GM12875 (cell line): ENCODE measurements at regions not wholly inside any gene's neighbourhood (a gene's known extent, or its start where the extent isn't known, plus 50 kb on each side); places are given as distances from the start of the nearest gene placed in this dataset.
"Not testable (repeated sequence)": the region's sequence is repeated elsewhere in the genome, so short reads cannot be mapped to it uniquely, and the experiment has no call there.

Source experiments
- H3K4me3 ChIP-seq: one replicate; pipeline ENCODE4 v1.5.1; 2011; ENCODE audit warnings: low read depth, low read length, control low read depth
- TF ChIP-seq, protein P1 (sequence below): IDR thresholded peaks from 2 replicates; pipeline ENCODE4 v1.5.1; 2011; ENCODE audit warnings: low read depth, mild to moderate bottlenecking, control low read depth, inconsistent platforms, low read length, moderate library complexity, borderline replicate concordance; ENCODE audit not compliant: insufficient read depth

DNA sequence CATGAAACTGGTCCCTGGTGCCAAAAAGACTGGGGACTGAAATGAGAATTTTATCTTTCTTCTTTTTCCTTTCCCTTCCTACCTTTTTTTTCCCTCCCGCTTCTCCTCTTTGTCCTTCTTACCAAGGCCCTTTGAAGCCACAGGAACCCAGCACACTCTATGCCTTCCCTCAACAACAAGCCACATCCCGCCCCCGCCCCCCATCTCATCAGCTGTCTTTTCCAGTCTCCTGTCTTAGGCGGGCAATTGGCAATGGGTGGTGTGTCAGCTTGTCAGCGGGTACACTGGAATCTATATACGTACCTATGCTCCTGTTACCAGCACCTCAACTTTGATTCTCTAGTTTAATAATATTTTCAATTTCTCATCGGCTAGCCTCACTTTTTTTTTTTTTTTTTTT, 56.3 kb upstream of the CHD2 start:
- H3K4me3 ChIP-seq = no peak overlapping the region
- TF ChIP-seq, protein P1, sequence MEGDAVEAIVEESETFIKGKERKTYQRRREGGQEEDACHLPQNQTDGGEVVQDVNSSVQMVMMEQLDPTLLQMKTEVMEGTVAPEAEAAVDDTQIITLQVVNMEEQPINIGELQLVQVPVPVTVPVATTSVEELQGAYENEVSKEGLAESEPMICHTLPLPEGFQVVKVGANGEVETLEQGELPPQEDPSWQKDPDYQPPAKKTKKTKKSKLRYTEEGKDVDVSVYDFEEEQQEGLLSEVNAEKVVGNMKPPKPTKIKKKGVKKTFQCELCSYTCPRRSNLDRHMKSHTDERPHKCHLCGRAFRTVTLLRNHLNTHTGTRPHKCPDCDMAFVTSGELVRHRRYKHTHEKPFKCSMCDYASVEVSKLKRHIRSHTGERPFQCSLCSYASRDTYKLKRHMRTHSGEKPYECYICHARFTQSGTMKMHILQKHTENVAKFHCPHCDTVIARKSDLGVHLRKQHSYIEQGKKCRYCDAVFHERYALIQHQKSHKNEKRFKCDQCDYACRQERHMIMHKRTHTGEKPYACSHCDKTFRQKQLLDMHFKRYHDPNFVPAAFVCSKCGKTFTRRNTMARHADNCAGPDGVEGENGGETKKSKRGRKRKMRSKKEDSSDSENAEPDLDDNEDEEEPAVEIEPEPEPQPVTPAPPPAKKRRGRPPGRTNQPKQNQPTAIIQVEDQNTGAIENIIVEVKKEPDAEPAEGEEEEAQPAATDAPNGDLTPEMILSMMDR = no peak

DNA sequence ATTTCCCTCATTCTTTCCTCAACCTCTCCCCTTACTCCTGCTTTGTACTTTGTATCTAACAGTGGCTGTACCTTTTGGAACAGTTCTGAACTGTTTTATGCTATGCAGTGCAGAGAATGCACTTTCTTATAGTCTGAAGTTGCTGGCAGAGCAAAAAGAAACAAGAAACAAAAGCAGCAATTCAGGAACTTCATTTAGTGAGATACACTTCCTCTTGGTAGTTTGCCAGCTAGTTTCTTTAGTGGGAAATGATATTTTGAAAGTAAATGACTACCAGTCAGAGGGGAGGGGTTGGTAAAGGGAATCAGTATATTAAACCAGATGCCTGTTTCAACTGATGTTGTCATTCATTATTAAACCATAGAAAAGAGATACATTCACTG, 55.0 kb upstream of the CHD2 start:
- TF ChIP-seq, protein P1 = no peak
- H3K4me3 ChIP-seq = no peak overlapping the region

DNA sequence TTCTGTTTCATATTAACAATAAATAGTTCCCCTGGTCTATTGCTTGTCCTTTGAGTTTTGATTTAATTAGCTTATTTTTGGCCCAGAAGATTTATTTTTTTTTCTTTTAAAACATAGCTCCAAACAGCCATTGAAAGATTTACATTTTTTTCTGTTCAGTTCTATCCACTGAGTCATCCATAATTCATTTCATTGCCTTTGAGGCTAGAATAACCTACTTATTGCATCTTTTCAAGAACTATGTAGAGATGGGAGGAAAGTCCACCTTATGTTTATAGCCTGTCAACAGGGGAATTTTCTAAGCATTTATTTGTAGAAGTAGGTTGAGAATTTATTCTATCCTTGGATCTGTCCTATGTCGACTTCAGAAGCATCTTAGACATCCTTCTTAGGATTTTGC, 53.4 kb upstream of the CHD2 start:
- TF ChIP-seq, protein P1 = no peak

DNA sequence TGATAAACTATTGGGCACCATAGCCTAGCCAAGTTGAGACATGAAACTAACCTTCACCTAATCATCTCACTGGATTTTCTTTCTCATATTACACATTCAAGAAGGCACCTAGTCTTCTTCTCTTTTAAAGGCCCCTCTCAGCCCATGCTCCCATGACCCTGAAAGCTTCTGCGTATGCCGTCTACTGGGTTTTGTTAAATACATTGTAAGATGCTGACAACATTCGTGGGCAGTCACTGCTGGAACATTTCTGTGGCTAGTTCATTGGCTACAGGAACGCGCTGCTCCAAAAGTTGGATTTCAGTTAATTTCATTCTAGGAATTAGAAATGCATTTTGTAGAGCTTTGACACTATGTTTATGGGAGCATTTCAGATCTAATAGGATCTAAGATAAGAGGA, 52.3 kb upstream of the CHD2 start:
- H3K4me3 ChIP-seq = no peak overlapping the region
- TF ChIP-seq, protein P1 = no peak

More for the DNA sequence above, 53.4 kb upstream of the CHD2 start:
- no peak overlapping the region for H3K4me3 ChIP-seq

DNA sequence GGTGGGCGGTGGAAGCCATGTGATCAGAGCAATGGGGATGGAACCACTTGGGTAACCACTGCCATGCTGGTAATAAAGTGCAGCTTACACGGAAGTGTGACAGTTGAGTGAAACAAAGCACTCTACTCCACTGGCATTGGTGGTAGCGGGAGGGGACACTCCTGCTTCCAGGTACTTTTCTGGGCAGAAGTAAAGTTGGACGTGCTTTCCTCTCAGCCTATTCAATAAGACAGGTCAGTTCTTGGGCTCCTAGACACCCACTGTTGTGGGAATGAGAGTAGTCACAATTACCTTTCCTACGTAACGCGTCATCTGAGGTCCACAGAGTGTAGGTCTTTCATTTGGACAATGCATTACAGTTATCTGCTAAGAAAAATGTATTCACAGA, 51.7 kb upstream of the CHD2 start:
- no peak overlapping the region for H3K4me3 ChIP-seq
- TF ChIP-seq, protein P1 = no peak

GRCh38 chr15:92848852-92849598, 51.1 kb upstream of the CHD2 start:
- TF ChIP-seq, protein P1 = no peak
- no peak overlapping the region for H3K4me3 ChIP-seq

GRCh38 chr15:92850218-92850617, 49.9 kb upstream of the CHD2 start:
- H3K4me3 ChIP-seq = not testable (repeated sequence)
